NCI-H2107 treated with DMSO at 0.1 percent for 48 hours (cell line): ENCODE measurements at regions not wholly inside any gene's neighbourhood (a gene's known extent, or its start where the extent isn't known, plus 50 kb on each side); places are given as distances from the start of the nearest gene placed in this dataset.

ENCODE experiments used
- DNase-seq: peaks from one replicate; lab custom pipeline; 2025; ENCODE audit not compliant: unreplicated experiment; lab: John Stamatoyannopoulos, UW

DNA sequence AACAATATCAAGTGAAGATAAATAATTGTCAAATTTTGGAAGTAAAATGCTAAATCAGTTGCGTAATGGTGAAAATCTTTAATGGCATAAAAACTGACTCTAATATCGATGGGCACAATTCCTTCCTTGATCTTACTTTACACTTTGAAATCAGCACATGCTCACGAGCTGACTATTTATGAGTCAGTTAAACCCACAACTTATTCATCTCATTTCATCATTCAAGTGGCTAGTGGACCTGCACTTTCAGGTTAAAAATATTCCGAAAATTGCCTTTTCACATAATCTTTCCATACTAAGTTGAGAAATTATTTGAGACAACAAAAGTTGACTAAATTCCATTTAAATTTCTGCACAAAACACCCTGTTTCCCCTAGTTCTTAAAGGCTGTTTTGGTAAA lies 582.1 kb upstream of the TENM3 start:
- no peak for DNase-seq

DNA sequence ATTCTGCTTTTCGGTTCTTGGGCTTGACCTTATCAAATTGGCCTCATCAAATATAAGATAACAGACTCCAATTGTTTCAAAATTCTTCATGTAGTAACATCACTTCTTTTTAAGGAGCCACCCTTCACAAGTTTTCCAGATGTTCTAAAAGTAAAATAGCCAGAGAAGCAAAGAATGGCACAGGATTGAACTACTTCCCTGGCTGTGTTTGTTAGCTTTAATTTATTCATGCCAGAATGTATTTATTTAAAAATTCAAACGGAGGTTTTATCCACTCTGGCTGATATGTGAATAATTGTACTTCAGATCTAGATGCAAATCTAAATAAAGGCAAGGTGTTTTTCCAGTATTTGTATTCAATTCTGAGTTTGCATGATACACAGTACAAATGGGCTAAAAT lies 581.3 kb upstream of the TENM3 start:
- DNase-seq, result no peak

DNA sequence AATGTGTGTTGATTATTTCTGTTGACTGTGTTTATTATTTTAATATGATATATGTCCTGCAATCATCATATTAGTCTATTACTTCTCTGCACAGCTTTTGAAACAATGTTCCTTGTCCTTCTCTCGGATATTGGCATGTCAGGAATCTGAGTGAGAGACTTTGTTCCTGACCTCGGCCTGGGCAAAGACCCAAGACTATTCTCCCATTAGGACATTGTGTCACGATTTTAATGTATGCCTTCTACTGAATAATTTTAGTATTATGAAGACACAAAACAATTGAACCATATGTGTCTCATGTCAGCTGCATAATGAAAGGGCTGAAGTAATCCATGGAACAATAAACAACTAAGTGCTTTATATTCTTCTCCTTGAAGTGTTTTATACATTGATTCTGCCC lies 580.8 kb upstream of the TENM3 start:
- DNase-seq, result no peak

DNA sequence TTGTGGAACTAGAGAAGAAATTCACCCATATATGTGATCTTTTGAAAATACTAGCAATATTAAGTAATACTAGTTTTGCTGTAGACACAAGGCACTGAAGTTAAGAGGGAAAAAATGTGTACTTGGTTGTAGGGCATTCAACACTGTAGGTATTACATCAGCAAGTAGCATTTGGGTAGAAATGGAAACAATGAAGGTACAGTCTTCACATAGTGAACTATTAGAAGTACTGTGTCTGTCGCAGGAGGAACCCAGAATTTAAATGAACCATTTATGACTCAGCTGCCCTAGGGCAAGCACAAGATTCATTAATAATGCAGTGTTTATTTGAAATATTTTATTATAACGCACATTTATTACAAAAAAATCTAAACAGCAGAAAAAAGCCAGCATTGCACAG lies 572.7 kb upstream of the TENM3 start:
- DNase-seq, result no peak

DNA sequence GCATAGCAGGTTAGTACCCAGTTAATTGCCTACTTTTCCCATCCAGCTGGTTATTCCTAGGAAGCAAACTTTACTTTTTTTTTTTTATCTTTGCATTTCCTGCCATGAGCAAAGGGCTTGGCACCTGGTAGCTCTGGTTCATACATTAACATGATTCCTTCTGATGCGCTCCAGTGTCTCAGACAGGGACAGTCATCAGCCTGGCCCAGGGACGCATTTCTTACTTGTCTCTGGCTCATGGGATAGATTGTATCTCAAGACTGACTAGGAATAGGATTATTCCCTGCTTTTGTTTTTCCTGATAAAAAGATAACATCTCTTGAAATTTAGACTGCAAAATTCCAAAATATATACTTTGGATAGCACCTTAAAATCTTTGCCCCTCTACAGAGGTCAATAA lies 571.5 kb upstream of the TENM3 start:
- DNase-seq, result no peak

DNA sequence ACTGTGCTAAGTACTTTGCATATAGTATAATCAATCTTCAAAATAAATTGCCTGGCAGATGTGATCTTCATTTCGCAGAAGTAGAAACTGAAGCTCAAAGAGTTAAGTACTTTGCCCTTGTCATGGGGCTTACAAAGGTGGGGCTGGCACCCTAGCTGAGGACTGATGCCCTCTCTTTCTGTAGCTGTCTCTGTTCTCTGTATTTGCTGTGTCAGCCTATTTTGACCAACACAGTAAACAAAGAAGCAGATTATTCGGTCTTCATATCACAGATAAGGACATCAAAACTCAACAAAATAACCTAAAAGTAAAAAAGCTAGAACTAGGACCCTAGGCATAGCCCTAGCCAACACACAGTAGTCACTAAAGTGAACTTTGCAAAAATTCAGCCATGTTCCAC lies 570.5 kb upstream of the TENM3 start:
- DNase-seq, result no peak

DNA sequence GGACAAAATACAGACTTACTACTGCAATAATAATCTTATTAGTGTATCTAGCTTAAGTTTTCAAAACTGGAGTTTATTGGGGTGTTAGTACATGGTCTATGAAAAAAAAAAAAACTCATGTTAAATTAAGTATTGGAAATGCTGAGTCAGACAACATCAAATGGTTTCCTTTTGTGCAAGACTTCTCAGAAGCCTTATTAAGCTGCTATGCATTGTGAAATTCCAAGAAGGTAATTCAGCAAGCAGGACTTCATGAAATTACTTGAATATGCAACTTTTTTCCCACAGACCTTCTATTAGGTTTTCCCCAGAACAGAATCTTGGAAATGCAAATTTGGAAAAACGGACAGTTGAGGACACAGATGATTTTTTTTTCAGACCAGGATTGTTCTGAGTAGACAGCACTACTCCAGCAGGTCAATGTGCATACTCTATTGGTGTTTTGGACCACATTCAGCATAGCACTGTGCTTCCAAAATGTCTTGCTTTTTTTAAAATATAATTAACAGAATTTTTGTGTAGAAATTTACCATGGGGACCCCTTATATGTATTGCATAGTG lies 568.8 kb upstream of the TENM3 start:
- no peak for DNase-seq

DNA sequence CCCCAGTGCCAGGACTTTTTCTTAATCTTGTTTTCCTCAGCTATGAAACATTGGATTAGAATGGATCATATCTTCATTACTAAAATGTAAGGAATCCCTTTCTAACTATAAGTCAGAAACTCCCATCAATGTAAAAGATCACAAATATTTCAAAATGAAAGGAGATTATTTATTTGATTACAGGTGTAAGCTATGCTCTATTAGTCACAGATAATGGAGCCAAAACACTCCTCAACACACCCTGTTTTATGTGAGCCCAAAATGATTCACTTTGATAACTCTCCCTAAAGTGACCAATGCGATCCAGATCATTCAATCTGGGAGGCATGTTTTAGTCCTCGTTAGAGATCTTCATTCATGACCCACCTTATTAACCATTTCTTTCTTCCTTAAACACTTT lies 566.7 kb upstream of the TENM3 start:
- no peak for DNase-seq

DNA sequence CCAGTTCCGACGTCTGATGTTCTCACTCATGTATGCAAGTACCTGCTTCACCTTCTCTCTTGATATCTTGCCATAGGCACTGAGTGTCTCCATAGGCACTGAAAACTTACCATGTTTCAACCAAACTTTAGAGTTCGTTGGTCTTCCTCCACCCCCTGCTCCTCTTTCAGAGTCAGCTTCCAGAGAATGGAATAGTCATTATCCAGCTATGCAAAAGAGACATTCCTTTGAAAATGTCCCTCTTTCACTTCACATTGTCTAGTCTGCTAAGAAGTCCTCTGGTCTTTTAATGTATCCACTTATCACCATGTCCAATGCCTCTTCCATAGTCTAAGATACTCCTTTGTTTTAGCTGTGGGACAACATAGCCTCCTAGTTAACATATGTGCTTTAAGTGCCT lies 566.0 kb upstream of the TENM3 start:
- no peak for DNase-seq

DNA sequence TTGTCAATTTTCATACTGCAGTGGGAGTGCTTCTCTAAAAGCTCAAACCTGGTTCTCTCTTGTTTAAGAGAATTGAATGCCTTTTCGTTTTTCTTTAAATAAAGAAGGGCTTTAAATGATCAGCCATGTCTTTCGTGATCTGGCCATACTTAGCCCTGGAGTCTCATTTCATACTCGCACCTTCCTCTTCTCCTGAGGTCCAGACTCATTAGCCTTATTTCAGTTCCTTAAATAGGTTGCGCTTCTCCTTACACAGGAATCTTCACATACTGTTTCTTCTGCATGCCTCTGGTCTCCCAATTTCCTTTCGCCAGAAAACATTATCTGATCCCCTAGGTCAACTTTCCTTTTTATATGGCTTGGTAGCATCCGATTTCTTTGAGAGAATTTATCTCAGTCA lies 565.6 kb upstream of the TENM3 start:
- no peak for DNase-seq

DNA sequence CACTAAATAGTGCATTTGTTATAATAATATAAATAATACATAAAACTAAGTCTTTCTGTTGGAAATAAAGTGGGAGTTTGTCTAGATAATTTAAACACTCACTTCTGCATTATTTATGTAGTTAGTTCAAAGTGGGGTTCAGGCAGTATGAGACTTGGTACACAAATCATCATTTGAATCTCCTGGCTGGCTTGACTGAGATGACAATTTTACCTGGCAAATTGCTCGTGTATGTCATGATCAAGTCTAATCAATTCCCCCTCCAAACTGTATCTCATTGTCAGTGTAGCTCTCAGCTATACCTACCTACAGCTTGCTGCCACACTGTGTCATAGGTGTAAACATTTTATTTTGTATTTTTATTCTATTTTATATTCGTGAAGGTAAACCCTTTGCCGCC lies 563.4 kb upstream of the TENM3 start:
- no peak for DNase-seq

DNA sequence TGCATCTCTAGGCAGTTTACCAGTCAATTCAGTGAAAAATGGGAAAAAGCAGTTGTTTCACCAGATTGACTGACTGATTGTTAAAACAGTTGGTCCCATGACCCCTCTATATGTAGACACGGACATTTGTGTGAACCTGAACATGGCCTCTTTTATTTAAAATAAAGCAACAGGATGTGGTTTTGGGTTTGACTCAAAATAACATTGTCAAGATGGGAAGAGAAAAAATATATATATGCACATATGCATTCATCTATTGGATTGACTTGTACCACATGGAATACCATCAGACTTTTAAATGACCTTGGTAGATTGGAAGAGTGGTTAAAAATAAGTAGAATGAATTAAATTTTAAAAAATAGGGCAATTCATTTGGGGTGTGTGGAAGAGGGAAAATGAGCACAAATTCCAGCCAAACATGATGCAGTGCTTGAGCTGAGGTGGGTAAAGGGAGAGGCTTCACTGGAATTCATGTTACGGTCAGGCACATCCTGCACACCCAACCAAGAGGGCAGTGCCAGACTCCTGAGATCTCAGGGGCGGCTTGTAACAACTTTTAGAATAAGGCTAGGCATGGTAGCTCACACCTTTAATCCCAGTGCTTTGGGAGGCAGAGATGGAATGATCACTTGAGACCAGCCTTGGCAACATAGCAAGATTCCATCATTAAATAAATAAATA lies 560.7 kb upstream of the TENM3 start:
- no peak for DNase-seq

DNA sequence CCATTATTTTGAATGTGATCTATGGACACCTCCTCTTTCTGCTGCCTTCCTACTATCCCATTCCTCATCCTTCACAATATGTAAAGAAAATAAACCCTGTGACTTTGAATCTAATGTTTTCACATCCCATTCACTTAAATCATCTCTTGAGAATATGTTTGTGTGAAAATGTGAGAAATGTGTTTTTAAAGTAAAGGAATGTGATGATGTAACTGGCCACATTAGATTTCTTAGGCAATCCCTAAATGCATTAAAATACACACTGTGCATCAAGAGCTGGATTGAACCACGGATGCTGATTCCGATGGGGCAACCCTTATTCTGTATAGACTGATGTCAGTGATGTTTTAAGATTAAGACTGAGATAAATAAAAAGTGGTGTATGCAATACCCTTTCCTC lies 558.9 kb upstream of the TENM3 start:
- DNase-seq, result no peak

DNA sequence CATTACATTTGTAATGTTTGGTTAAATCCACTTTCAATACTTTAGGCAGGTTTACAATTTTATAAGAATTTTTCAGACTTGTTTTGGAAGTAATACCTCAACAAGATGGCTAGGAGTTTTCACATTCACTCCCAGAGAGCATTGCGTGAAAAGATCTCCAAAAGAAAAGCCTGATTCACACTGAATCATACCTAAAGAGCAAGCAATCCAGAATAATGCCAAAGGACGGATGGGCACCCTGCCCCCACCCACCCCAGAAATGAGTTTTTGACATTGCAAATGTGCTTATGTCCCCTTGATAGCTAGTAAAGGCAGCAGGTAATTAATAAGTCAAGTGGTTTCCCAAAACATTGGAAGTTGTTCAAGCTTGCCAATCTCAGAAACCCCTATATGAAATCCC lies 557.7 kb upstream of the TENM3 start:
- no peak for DNase-seq

DNA sequence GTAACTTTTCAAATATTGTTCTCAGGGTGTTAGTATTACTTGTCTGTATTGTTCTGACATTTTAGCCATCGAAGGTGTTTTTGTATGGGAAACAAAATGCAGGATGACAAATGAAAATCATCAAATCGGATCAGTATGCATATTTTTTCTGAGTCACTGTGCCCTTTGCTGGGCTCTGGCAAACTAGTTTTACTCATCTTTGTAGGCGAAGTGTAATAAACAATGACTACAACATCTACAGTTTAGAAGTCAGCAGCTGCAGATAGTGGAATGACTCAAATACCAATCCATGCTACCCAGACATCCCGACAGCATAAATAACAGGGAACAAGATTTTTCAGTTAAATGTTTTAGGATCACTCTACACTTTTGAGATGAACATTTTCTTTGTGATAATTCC lies 557.3 kb upstream of the TENM3 start:
- no peak for DNase-seq

DNA sequence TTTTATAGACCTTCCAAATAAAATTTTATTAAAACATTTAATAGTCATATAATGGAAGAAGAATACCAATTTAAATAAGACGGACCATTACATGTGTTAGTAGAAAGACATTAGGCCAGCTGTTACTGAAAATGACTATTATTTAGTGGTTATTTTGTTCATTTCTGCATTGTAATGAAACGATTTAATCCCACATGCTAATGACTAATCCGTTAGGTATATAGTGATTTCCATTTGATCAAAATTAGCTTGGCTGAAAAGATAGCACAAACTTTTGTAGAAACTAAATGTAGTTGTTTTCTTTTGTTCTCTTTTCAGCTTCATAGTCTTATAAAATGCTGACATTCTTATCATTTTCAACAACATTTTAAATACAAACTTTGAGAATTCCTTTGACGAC lies 556.1 kb upstream of the TENM3 start:
- no peak for DNase-seq

DNA sequence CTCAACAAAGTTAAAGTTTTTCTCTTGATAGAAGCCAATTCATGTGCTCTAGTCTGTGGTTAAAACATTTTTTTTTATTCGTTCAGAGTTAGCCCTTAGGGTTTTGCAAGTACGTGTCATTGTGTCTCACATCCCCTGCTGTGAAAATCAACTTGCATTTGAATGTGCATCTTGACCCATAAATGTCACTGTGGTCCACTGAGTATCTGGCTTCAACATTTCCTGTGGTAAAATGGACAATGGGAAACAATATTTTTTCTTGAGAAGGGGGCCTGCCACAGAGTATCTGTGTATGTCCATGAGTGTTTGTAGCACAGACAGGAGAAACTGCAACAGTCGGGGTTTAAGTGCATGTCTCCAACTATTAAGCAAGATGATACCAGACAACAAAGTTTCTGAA lies 554.8 kb upstream of the TENM3 start:
- no peak for DNase-seq

DNA sequence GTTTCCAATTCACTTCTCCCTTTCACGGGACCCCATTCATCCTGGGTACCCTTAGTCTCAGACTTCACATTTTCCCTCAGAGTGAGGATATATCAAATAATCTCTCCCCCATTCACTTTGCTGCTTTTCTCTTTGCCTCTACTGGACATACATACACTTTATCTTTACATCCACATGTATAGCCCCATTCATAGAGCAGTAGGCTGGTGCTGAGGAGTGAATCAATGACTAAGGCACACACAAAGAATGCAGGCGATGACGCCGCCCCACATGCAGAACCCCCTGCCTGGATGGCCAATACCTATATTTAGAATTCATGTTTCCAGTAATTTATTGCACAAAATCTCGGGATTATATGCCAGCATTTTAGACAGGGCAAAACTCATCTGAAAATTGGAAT lies 554.3 kb upstream of the TENM3 start:
- no peak for DNase-seq

DNA sequence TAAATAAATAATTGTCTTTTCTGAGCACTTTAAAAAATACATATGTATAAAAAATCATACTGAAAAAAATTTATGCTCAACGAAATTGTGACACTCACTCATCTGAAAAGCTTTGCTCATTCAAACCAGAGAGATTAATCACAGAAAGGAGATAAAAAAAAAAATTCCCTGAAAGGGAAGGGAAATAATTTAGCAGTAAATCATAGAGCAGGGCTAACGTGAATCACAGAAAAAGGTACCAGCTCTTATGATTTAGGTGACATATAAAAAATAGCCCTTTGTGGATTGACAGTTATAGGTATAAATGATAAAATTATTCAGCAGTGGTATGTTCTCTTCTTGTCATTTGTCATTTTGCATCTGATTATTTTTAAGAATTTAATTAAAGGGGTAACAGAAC lies 552.7 kb upstream of the TENM3 start:
- DNase-seq, result no peak

DNA sequence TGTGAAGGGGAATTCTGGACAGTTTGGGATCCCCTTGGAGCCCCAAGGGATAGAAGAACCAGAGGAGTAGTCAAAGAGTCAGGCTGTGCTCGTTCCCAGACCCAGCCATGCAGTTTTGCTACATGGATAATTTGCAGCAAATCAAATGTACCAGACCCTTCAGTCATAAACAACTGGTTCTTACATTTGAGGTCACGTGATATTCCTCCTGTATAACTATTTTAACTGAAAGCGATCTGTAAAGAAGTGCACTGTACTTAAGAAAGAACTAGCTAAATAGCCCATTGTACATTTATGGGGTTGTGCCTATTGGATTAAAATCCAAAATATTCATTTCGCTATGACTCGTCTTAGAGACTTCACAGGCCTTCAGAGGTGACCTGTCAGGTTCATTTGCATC lies 550.2 kb upstream of the TENM3 start:
- no peak for DNase-seq

DNA sequence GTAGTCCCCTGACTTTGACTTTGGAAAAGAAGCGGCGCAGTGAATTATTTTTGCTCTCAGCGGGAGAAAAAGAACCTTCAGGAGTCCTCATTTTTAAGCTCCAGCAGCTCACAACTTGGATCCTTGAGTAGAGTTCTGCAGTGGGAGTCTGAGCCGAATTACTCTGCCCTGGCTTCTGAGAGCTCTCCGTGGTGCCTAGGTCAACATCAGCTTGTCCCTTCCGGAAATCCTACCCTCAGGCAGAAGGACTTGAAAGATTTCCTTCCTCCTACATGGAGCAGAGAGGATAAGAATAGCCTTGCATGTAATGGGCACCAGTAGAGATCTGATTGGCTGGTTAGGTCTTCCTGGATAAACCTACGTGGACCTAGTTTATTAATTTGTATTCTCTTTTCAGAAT lies 549.7 kb upstream of the TENM3 start:
- DNase-seq, result no peak

DNA sequence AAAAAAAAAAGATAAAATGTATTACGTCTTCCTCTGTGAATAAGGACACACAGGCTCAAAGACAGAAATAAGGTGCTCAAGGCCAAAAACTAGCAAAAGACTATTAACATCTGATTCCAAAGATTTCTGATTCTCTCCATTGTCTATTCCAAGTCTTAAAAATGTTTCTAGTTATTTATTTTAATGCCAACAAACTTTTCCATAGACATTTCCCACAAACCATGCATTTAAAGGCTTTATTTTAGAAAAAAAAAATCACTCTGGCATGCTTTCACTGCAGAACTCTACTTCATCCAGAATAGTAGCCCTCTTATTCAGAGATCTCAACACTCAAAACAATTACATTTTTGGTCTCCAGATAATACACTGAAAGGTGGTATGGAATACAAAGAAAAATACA lies 545.0 kb upstream of the TENM3 start:
- no peak for DNase-seq

DNA sequence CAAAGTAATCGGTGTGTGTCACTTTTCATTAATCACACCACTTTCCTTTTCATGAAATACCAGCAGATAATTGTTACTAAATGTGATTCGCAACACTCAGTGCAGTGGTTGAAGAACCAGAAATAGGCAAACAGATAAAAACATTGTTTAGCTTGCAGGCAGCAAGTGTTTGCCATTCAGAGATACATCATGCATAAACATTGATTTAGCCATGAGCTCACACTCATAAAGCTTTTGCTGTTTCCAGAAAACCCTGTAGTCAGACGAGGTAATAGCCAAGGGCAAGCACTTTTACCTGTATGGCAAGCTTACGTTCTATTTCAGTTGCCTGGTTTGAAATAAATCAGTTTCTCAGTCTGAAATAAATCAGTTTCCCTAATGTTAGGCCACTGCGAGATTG lies 542.0 kb upstream of the TENM3 start:
- no peak for DNase-seq
